Stimulated activated naive B cell treated with anti-CD40 and anti-IgM and Interleukin-4, amounts not matched to agents 10 μg/mL and 1 μg/mL and 100 μg/mL, for 72 hours (primary cell): ENCODE measurements at regions not wholly inside any gene's neighbourhood (a gene's known extent, or its start where the extent isn't known, plus 50 kb on each side); places are given as distances from the start of the nearest gene placed in this dataset.
A peak's percentile ranks its signal among the peaks of the same experiment; 100 is the strongest.

Experiments
- ATAC-seq, 2 donors: fragments of 150-1000 bp; cut with Tn5 transposase; replicated peaks; 2 replicates each; pipeline ENCODE4 v1.10.0; 2021; ENCODE audit warnings: moderate library complexity in 1 of 2
- DNase-seq: peaks from one replicate; pipeline ENCODE4 v3.0.0; 2021
- H3K27ac Mint-ChIP-seq: one replicate; pipeline ENCODE4 v1.8.0; 2022; ENCODE audit warnings: mild to moderate bottlenecking, mixed read lengths
- H3K27me3 Mint-ChIP-seq, 2 donors: one replicate each; pipeline ENCODE4 v1.8.0; 2022; ENCODE audit warnings: mixed read lengths in 2 of 2
- H3K36me3 Mint-ChIP-seq, 2 donors: one replicate each; pipeline ENCODE4 v1.8.0; 2022; ENCODE audit warnings: mixed read lengths in 2 of 2, mild to moderate bottlenecking in 1 of 2
- H3K4me1 Mint-ChIP-seq, 2 donors: one replicate each; pipeline ENCODE4 v1.8.0; 2022; ENCODE audit warnings: mixed read lengths in 2 of 2, mild to moderate bottlenecking in 1 of 2
- H3K4me3 Mint-ChIP-seq, 2 donors: one replicate each; pipeline ENCODE4 v1.8.0; 2022; ENCODE audit warnings: mild to moderate bottlenecking in 2 of 2, mixed read lengths in 2 of 2, moderate library complexity in 1 of 2
- H3K9me3 Mint-ChIP-seq, 2 donors: one replicate each; pipeline ENCODE4 v1.8.0; 2022; ENCODE audit warnings: mixed read lengths in 2 of 2, mild to moderate bottlenecking in 1 of 2

DNA sequence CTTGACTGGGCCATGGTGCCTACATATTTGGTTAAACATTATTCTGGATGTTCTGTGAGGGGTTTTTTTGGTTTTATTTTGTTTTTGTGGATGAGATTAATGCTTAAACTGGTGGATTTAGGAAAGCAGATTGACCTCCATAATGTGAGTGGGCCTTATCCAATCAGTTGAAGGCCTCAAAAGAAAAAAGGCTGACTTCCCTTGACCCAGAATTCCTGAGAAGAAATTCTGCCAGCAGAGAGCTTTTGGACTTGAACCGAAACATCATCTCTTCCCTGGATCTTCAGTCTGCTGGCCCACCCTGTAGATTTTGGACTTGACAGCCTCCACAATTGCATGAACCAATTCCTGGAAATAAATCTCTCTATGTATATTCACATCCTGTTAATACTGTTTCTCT is 94.4 kb downstream of the ADRA2A start:
- H3K27me3 Mint-ChIP-seq, result peaks cover 26 to 40% of the 10 kb centered on the region in 2 donors
- DNase-seq (no peak), ATAC-seq (no peak)
- H3K4me1 Mint-ChIP-seq, result no peaks in the 10 kb centered on the region
- peaks cover 0 to 2% of the 10 kb centered on the region in 2 donors for H3K36me3 Mint-ChIP-seq
- H3K4me3 Mint-ChIP-seq, result no peak overlapping the region
- peaks cover 6 to 8% of the 10 kb centered on the region in 2 donors for H3K9me3 Mint-ChIP-seq
- no peak overlapping the region for H3K27ac Mint-ChIP-seq

GRCh38 chr10:111175787-111176186 is 99.0 kb downstream of the ADRA2A start:
- Mint-ChIP-seq H3K4me1 (no peaks in the 10 kb centered on the region), H3K9me3 (peaks cover 0 to 2% of the 10 kb centered on the region in 2 donors), H3K27me3 (peaks cover 33 to 41% of the 10 kb centered on the region in 2 donors), H3K4me3 (no peak overlapping the region), H3K36me3 (no peaks in the 10 kb centered on the region), H3K27ac (no peak overlapping the region)
- ATAC-seq (no peak), DNase-seq (no peak)

DNA sequence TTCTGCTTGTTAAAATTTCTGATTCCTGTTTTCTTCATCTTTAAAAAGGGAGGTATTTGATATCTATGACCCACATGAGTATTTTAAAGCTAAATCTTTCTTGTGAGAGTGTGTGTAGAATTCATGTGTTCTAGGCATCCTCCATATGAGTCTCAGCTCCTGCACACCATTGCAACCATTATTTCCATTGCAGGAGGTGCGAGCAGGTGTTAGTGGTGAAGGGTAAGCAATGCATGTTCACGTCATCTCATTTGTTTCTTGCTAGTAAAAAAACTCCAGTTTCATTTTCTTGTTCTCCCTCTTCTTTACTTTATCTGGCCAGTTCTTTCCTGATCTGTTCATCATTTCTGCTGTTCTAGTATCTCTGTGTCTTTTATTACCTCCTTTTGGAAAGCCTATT is 100.5 kb downstream of the ADRA2A start:
- Mint-ChIP-seq H3K9me3 (peaks cover 0 to 2% of the 10 kb centered on the region in 2 donors), H3K4me3 (no peak overlapping the region), H3K27ac (no peak overlapping the region), H3K27me3 (peaks cover 27 to 32% of the 10 kb centered on the region in 2 donors), H3K4me1 (no peaks in the 10 kb centered on the region), H3K36me3 (no peaks in the 10 kb centered on the region)
- DNase-seq (no peak), ATAC-seq (no peak)

GRCh38 chr10:111179514-111179913 is 102.7 kb downstream of the ADRA2A start:
- no peak for ATAC-seq
- Mint-ChIP-seq H3K27ac (no peak overlapping the region), H3K36me3 (no peaks in the 10 kb centered on the region)

DNA sequence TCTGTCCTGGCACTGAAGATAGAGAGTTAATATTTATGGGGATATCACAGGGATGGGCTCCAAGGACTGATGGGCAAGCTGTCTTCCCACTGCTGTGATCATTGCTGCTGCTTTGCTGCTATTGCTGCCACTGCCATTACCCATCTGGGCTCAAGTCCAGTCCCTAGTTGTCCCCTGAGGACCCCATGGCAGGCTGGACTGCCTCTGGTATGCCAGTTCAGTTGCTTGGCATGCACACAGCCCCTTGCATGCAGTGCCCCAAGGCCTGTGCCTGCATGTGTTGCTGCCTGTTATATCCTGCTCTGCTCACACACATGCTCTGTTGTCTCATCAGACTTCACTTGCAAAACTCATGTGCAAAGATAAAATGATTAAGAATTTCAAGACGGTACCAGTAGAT is 109.5 kb downstream of the ADRA2A start:
- H3K4me3 Mint-ChIP-seq, result no peak overlapping the region
- ATAC-seq (no peak), DNase-seq (no peak)
- H3K4me1 Mint-ChIP-seq, result peaks cover 0 to 1% of the 10 kb centered on the region in 2 donors
- peaks cover 5 to 13% of the 10 kb centered on the region in 2 donors for H3K27me3 Mint-ChIP-seq
- H3K9me3 Mint-ChIP-seq, result no peaks in the 10 kb centered on the region
- no peaks in the 10 kb centered on the region for H3K36me3 Mint-ChIP-seq
- no peak overlapping the region for H3K27ac Mint-ChIP-seq

More at GRCh38 chr10:111179514-111179913, 102.7 kb downstream of the ADRA2A start:
- DNase-seq, result no peak
- Mint-ChIP-seq H3K27me3 (peaks cover 21 to 25% of the 10 kb centered on the region in 2 donors), H3K4me3 (no peak overlapping the region), H3K9me3 (peaks cover 0 to 2% of the 10 kb centered on the region in 2 donors), H3K4me1 (no peaks in the 10 kb centered on the region)

DNA sequence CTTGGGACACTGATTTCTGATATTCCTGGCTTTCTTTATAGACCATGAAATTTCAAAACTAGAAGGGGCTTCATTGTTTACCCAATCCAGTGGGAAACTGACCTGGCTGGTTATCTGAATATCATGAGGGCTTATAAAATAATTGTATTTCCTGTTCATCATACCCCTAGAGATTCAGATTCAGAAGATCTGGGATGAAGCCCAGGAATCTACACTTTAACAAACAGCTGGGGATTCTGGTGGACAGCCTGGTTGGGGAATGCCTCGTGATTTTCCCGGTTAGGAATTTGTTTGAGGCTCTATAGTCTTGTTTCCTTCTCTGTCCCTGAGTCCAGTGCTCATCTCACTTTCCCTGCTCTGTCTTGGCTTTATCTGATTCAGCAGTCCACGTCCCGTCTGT is 110.3 kb downstream of the ADRA2A start:
- Mint-ChIP-seq H3K36me3 (no peaks in the 10 kb centered on the region), H3K27me3 (peaks cover 5 to 13% of the 10 kb centered on the region in 2 donors), H3K27ac (no peak overlapping the region), H3K4me1 (peaks cover 0 to 1% of the 10 kb centered on the region in 2 donors), H3K4me3 (no peak overlapping the region), H3K9me3 (no peaks in the 10 kb centered on the region)
- no peak for DNase-seq
- no peak for ATAC-seq

DNA sequence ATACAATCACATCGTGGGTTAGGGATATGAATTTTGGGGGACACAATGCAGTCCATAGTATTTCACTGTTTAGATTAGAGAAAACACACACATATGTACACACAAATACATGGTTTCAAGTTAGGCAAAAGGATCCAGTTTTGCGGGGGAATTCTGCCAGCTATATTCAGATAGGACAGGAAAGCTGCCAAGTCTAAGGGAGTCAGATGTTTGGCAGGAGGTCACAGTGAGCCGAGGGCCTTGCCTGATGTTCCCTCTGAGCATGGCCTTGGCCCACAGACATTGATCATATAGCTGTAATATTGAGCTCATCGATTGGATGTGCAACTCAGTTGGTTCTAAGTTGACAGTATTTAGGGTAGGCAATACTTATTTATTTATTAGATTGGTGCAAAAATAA is 122.8 kb downstream of the ADRA2A start:
- ATAC-seq (no peak), DNase-seq (no peak)
- Mint-ChIP-seq H3K9me3 (no peaks in the 10 kb centered on the region), H3K4me3 (no peak overlapping the region), H3K27ac (no peak overlapping the region), H3K36me3 (no peaks in the 10 kb centered on the region), H3K27me3 (peaks cover 20 to 29% of the 10 kb centered on the region in 2 donors), H3K4me1 (peaks cover 0 to 2% of the 10 kb centered on the region in 2 donors)

GRCh38 chr10:111200505-111201186 is 123.8 kb downstream of the ADRA2A start:
- no peaks in the 10 kb centered on the region for H3K36me3 Mint-ChIP-seq
- ATAC-seq (no peak), DNase-seq (no peak)
- no peak overlapping the region for H3K27ac Mint-ChIP-seq
- peaks cover 24 to 27% of the 10 kb centered on the region in 2 donors for H3K27me3 Mint-ChIP-seq
- peaks cover 0 to 2% of the 10 kb centered on the region in 2 donors for H3K4me1 Mint-ChIP-seq
- H3K4me3 Mint-ChIP-seq, result no peak overlapping the region
- H3K9me3 Mint-ChIP-seq, result no peaks in the 10 kb centered on the region

- H3K4me3 Mint-ChIP-seq, result no peak overlapping the region
- ATAC-seq, result no peak
- peaks cover 34 to 40% of the 10 kb centered on the region in 2 donors for H3K27me3 Mint-ChIP-seq
- no peaks in the 10 kb centered on the region for H3K9me3 Mint-ChIP-seq
- peaks cover 0 to 2% of the 10 kb centered on the region in 2 donors for H3K4me1 Mint-ChIP-seq
- DNase-seq, result no peak
- H3K36me3 Mint-ChIP-seq, result no peaks in the 10 kb centered on the region
- H3K27ac Mint-ChIP-seq, result no peak overlapping the region
Observed at GRCh38 chr10:111203615-111204014, 126.8 kb downstream of the ADRA2A start.

GRCh38 chr10:111204838-111205237 is 128.0 kb downstream of the ADRA2A start:
- H3K4me1 Mint-ChIP-seq, result peaks cover 0 to 2% of the 10 kb centered on the region in 2 donors
- peaks cover 25 to 40% of the 10 kb centered on the region in 2 donors for H3K27me3 Mint-ChIP-seq
- H3K27ac Mint-ChIP-seq, result no peak overlapping the region
- H3K9me3 Mint-ChIP-seq, result no peaks in the 10 kb centered on the region
- no peak for ATAC-seq
- no peak overlapping the region for H3K4me3 Mint-ChIP-seq
- DNase-seq, result no peak
- H3K36me3 Mint-ChIP-seq, result no peaks in the 10 kb centered on the region

DNA sequence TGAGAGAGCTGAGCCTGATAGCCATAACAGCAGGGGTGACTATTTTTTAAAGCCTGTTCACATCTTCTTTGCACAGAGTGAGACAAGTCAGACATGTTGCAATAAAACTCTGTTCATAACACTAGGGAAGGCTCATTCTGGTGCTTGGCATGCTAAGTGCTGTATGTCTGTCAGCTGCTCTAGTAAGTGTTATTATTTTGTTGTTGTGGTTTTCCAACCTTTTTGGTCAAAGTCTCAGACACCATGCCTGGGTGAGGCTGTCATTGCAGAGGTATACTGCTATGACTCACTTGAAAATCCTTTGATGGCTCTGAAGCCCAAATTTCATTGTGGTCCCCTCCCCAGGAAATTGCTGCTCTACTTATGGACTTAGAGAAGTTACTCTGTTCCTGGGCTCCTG is 129.7 kb downstream of the ADRA2A start:
- Mint-ChIP-seq H3K36me3 (no peaks in the 10 kb centered on the region), H3K27ac (no peak overlapping the region), H3K4me1 (no peaks in the 10 kb centered on the region), H3K4me3 (no peak overlapping the region), H3K27me3 (peaks cover 14 to 46% of the 10 kb centered on the region in 2 donors), H3K9me3 (no peaks in the 10 kb centered on the region)
- no peak for DNase-seq
- no peak for ATAC-seq

GRCh38 chr10:111207500-111207899 is 130.7 kb downstream of the ADRA2A start:
- Mint-ChIP-seq H3K9me3 (no peaks in the 10 kb centered on the region), H3K4me1 (no peaks in the 10 kb centered on the region), H3K4me3 (no peak overlapping the region), H3K27me3 (peaks cover 13 to 46% of the 10 kb centered on the region in 2 donors), H3K27ac (no peak overlapping the region), H3K36me3 (no peaks in the 10 kb centered on the region)
- peak; percentile 21 to 41 for ATAC-seq
- DNase-seq, result no peak

- ATAC-seq (no peak), DNase-seq (no peak)
- no peak overlapping the region for H3K27ac Mint-ChIP-seq
- H3K9me3 Mint-ChIP-seq, result no peaks in the 10 kb centered on the region
- no peak overlapping the region for H3K4me3 Mint-ChIP-seq
- no peaks in the 10 kb centered on the region for H3K4me1 Mint-ChIP-seq
- H3K36me3 Mint-ChIP-seq, result no peaks in the 10 kb centered on the region
- peaks cover 13 to 33% of the 10 kb centered on the region in 2 donors for H3K27me3 Mint-ChIP-seq
Observed at GRCh38 chr10:111208951-111209350, 132.1 kb downstream of the ADRA2A start.

DNA sequence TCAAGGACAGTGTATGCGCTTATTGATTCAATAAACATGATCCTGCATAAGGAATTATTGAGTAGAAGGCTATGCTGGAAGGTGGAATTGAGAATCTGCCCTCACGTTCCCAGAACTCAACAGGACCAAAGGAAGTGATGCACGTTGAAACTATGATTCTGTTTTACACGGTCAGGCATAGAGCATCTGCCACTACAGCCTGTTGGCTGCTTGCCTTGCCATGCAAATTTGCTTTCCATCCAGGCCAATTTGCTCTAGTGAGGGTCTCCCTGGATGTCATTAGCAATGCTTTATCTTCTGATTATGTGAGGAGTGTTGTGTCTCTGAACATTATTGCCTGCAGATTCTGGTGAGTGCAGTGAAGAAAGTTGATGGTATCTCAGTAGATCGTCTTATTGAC is 132.9 kb downstream of the ADRA2A start:
- H3K4me3 Mint-ChIP-seq, result no peak overlapping the region
- no peaks in the 10 kb centered on the region for H3K36me3 Mint-ChIP-seq
- DNase-seq, result no peak
- H3K9me3 Mint-ChIP-seq, result no peaks in the 10 kb centered on the region
- no peak overlapping the region for H3K27ac Mint-ChIP-seq
- no peaks in the 10 kb centered on the region for H3K4me1 Mint-ChIP-seq
- H3K27me3 Mint-ChIP-seq, result peaks cover 13 to 31% of the 10 kb centered on the region in 2 donors
- no peak for ATAC-seq

DNA sequence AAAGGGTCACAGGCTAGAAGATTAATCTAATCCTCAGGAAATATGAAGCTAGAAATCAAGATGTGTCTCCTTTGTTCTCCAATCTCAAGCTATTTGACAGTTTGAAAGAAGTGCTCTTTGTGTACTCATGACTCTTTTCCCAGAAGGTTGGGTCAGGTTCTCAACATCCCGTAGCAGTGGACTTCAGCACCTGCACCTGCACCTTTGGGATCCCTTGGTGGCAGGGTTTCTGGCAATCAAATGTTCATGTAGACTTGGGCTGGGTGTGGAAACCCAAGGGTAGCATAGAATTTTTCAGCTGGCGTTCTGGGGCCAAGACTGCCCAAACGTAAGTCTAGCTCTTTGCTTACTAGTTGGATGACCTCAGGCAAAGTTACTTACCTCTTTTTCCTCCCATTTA is 134.4 kb downstream of the ADRA2A start:
- H3K27ac Mint-ChIP-seq, result no peak overlapping the region
- no peak overlapping the region for H3K4me3 Mint-ChIP-seq
- H3K9me3 Mint-ChIP-seq, result peaks cover 1 to 4% of the 10 kb centered on the region in 2 donors
- no peak for DNase-seq
- peaks cover 13 to 28% of the 10 kb centered on the region in 2 donors for H3K27me3 Mint-ChIP-seq
- ATAC-seq, result no peak
- H3K4me1 Mint-ChIP-seq, result no peaks in the 10 kb centered on the region
- H3K36me3 Mint-ChIP-seq, result no peaks in the 10 kb centered on the region
